H7 (cell line): ENCODE measurements at regions not wholly inside any gene's neighbourhood (a gene's known extent, or its start where the extent isn't known, plus 50 kb on each side); places are given as distances from the start of the nearest gene placed in this dataset.
A peak's percentile ranks its signal among the peaks of the same experiment; 100 is the strongest.

Experiments
- DNase-seq: peaks from one replicate; pipeline ENCODE4 v3.0.0; 2012
- H3K27me3 ChIP-seq: 2 replicates; pipeline ENCODE4 v1.6.0; 2011; ENCODE audit warnings: mild to moderate bottlenecking, low read length; ENCODE audit not compliant: control insufficient read depth, insufficient read depth
- H3K36me3 ChIP-seq: replicated peaks from 2 replicates; pipeline ENCODE4 v1.5.1; 2011; ENCODE audit warnings: low read length; ENCODE audit not compliant: control insufficient read depth, insufficient read depth
- H3K4me3 ChIP-seq: 2 replicates; pipeline ENCODE4 v1.5.1; 2011; ENCODE audit warnings: low read depth, mild to moderate bottlenecking, control low read depth, low read length, moderate library complexity; ENCODE audit not compliant: insufficient read depth

GRCh38 chr5:169474226-169474625 lies 109.3 kb upstream of the SPDL1 start:
- DNase-seq = no peak
- no peaks in the 10 kb centered on the region for H3K27me3 ChIP-seq
- no peaks in the 10 kb centered on the region for H3K36me3 ChIP-seq
- H3K4me3 ChIP-seq = no peak overlapping the region

DNA sequence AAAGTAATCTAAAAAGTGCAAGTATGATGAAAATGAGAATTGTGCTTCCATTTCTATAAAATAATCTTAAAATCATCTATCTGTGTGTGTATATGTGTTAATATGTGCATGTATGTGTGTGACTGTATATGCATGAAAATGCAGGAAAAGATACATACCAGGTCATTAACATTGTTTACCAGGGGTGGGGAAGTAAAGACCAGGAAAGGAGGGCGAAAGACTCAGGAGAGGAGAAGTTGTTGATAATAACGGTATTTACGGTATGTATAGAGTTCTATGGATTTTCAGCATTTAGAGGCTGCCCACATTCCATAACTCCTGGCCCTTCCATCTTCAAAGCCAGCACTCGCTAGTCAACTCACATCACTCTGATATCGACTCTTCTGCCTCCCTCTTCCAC lies 111.0 kb upstream of the SPDL1 start:
- Histone ChIP-seq H3K36me3 (no peaks in the 10 kb centered on the region), H3K4me3 (no peak overlapping the region), H3K27me3 (no peaks in the 10 kb centered on the region)
- DNase-seq = no peak

DNA sequence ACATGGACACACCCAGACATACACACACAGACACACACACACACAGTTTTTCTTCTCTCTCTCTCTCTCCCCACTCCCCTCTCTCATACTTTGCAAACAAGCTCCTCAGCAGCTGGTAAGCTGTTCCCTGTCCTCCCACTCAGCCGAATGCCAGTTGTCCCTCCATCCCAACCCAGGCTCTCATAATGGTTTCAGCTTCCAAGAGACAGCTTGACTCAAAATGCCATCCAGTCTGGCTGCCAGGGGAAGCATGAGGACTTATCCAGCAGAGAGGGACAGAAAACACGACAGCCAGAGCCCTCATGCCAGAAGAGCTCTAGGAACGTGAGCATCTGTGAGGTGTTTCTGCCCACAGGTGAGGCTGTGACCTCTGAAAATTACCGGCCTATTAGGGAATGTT lies 112.6 kb upstream of the SPDL1 start:
- Histone ChIP-seq H3K36me3 (no peaks in the 10 kb centered on the region), H3K27me3 (no peaks in the 10 kb centered on the region), H3K4me3 (no peak overlapping the region)
- DNase-seq = no peak

DNA sequence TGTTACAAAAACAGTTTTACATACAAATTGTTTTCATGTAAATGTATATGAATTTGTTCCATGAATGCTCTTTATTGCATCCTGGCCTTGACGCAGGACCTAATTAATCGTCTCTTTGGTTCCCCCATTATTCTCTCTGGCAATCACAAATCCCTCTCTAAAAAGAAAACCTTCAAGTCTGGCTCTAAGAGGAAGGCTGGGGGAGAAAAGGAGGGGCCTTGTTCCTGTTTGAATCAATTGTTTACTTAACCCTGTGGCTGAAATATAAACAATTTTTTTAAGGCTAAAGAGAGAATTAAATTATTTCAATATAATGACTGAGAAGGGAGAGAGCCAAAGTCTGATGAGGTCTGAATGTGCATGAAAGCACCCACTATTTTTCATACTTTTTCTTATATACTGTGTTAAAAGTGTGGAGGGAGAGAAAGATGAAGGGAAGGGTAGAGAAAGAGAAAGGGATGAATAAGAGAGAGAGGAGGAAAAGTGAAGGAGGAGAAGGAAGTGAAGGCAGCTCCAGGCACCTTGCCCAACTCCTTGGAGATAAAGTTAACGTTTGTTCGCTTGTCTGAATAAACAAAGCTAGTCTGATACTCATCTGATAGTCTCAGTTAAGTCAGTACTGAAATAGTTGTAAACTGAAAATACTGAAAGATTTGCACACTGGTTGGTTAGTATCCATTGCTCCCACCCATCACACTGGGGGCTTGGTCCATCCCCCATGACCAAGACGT lies 116.4 kb upstream of the SPDL1 start:
- no peak for DNase-seq
- H3K27me3 ChIP-seq = no peaks in the 10 kb centered on the region
- no peak overlapping the region for H3K4me3 ChIP-seq
- no peaks in the 10 kb centered on the region for H3K36me3 ChIP-seq

DNA sequence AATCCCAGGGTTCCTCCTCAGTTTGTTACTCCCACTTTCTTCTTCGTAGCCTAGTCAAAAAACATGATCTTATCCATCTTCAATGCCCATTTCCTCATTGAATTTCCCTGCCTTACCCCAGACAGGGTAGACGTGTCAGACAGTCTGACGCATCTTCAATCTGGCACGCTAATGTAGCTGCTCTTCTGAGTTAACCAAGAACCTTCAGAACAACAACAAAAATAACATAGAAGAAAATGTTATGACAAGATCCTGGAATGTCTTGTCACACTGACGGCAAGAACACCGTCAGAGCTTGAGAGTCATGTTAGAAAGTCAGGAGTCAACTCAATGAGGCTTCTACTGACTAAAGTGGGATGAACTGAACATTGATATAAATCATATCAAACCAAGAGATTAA lies 122.7 kb upstream of the SPDL1 start:
- H3K27me3 ChIP-seq = no peaks in the 10 kb centered on the region

DNA sequence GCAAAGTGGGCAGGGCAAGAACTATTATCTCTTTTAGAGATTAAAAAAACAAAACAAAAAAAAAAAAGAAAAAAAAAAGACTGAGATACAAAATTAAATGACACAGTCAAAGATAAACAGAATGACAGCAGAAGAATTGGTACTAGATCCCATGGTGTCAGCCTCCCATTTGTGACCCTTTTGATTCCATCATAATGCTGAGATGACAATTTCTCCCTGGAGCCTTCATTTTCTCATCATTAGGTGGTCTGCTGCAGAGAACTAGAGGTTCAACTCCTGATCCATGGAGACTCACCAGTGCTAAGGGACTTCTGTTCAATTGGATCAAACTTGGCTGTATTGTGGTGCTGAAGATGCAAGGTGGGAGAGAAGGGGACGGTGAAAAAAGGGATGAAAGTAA lies 123.5 kb upstream of the SPDL1 start:
- DNase-seq = no peak
- Histone ChIP-seq H3K27me3 (no peaks in the 10 kb centered on the region), H3K4me3 (no peak overlapping the region)

More for the DNA sequence above, 122.7 kb upstream of the SPDL1 start:
- no peaks in the 10 kb centered on the region for H3K36me3 ChIP-seq
- H3K4me3 ChIP-seq = no peak overlapping the region
- DNase-seq = no peak

DNA sequence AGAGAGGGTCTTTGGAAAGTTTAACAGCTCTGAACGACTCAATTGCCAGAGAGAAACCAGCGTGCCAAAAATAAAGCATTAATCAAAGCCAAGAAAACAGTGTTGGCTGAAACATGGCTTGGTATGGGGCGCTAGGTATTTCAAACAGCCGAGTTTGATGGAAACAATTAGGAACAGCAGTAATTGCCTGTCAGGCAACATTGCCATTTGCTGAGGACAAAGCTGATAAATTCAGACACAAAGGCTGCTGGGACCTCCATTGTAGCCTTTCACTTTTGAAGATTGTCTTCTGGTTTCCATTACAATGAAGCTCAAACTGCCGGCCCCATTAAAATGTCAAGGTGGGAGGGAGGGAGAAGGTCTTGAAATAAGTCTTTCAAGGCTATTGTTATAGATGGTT lies 125.4 kb upstream of the SPDL1 start:
- no peaks in the 10 kb centered on the region for H3K36me3 ChIP-seq
- H3K27me3 ChIP-seq = no peaks in the 10 kb centered on the region
- H3K4me3 ChIP-seq = no peak overlapping the region
- peak; percentile 8 for DNase-seq

More for the DNA sequence above, 123.5 kb upstream of the SPDL1 start:
- no peaks in the 10 kb centered on the region for H3K36me3 ChIP-seq

DNA sequence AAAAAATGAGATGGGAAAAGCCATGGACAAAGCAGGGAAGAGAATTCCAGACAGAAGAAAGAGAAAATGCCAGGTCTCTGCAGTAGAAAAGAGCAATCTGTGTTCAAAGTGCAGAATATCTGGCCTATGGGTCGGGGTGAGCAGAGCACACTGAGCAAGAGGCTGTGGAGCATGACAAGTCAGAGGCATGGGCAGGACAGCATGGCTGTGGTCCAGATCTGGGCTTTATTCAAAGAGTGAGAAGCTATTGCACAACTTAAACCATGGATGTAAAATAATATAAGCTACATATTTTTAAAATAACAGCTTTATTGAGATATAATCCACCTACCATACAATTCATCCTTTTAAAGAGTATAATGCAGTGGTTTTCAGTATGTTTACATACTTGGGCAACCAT lies 133.1 kb upstream of the SPDL1 start:
- no peak for DNase-seq
- Histone ChIP-seq H3K27me3 (no peaks in the 10 kb centered on the region), H3K4me3 (no peak overlapping the region), H3K36me3 (no peaks in the 10 kb centered on the region)

DNA sequence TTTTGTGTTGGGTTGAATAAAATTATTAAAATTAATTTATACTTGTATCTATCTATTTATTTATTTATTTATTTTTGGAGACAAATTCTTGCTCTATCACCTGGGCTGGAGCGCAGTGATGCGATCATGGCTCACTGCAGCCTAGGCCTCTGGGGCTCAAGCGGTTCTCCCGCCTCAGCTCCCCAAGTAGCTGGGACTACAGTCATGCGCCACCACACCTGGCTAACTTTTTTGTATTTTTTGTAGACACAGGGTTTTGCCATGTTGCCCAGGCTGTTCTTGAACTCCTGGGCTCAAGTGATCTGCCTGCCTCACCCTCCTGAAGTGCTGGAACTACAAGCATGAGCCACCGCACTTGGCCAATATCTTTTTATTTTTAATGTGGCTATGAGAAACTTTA lies 134.7 kb upstream of the SPDL1 start:
- Histone ChIP-seq H3K4me3 (no peak overlapping the region), H3K27me3 (no peaks in the 10 kb centered on the region), H3K36me3 (no peaks in the 10 kb centered on the region)
- no peak for DNase-seq

DNA sequence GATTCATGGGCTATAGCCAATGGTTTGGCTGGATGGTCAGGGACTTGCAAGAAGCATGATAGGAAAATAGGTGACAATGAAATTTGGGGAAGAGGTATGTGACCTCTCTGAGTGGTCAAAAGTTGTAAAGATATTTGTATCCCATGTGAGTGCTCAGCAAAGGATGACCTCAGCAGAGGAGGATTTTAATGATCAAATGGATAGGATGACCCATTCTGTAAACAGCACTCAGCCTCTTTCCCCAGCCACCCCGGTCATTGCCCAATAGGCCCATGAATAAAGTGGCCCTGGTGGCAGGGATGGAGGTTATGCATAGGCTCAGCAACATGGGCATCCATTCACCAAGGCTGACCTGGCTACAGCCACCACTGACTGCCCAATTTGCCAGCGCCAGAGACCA lies 138.4 kb upstream of the SPDL1 start:
- DNase-seq = no peak
- no peaks in the 10 kb centered on the region for H3K27me3 ChIP-seq
- no peaks in the 10 kb centered on the region for H3K36me3 ChIP-seq
- no peak overlapping the region for H3K4me3 ChIP-seq

DNA sequence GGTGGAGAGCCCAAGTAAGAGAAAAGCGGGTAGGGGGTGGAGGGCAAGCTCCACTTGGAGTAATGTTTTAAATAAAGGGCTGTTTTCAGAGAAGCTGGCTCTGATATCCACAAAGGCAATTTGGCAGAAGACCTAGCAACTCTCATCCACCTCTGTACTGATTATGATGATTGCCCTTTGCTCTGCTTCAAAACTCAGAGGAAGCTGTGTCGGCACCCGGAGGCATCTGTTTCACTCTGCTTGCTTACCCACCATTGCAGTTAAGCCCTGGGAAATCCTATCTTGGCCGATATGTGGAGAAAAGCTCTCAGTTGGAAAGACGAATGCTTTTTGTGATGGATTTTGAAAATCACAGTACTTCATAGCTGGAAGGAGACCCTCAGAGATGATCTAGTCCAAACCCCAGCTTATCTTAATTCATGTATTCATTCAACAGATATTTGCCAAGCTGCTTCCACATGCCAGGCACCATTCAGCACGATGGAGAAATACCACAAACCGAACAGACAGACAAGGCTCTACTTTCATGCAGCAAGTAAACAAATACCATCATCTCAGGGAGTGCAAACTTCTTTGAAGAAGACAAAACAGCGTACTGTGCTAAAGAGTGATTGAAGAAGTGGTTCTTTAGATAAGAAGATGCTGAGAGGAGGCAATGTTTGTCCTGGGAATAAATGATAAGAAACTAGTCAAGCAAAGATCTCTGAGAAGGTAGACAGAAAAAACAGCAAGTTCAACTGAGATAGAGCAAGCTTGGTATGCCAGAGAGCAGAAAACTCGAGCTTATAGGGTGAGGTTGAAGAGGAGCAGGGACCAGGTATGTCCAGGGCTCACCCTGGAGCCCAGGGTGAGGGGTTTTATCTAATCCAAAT lies 140.4 kb upstream of the SPDL1 start:
- no peak for DNase-seq
- Histone ChIP-seq H3K4me3 (no peak overlapping the region), H3K27me3 (no peaks in the 10 kb centered on the region), H3K36me3 (no peaks in the 10 kb centered on the region)

DNA sequence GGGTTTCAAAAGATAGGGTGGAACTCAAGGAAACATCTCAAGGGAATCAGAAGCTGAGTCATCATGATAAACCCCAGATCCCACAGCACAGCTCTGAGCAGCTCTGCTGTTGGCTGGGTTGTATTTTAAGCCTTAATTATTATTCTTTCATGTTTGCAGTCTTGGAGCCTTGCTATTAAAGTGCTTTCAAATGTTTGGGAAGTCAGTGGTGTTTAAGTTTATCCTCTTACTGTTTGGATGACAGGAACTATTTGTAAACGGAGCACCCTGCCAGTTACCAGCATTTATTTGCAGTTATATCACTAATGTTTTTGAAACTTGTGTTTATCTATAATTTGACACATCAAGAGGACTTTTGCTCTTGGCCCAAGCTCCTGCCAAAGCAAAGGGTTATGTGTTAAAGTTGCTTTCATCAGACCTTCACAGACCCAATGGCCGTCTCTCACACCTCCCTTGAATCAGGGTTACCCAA lies 141.1 kb upstream of the SPDL1 start:
- Histone ChIP-seq H3K4me3 (no peak overlapping the region), H3K36me3 (no peaks in the 10 kb centered on the region), H3K27me3 (no peaks in the 10 kb centered on the region)
- DNase-seq = no peak

GRCh38 chr5:169440107-169440705 lies 139.3 kb upstream of the SLIT3 start:
- Histone ChIP-seq H3K27me3 (no peaks in the 10 kb centered on the region), H3K36me3 (no peaks in the 10 kb centered on the region), H3K4me3 (no peak overlapping the region)
- no peak for DNase-seq

DNA sequence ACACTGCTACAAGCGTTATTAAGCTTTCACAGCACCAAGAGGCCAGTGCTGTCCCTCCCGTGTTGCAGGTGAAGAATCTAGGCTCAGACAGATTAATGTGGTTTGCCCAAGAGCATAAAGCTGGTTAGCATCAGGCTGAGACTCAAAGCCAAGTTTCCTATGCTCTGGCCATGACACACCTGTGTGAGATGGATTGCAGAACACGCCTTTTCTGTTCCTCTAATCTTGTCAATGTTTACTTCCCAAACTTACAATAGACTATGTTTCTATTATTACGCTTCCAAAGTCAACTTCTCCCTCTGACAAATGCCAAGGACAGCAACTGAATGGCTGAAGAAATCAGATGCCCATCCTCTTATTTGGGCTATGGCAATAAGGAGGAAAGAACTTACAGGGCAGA lies 138.4 kb upstream of the SLIT3 start:
- DNase-seq = no peak
- no peaks in the 10 kb centered on the region for H3K36me3 ChIP-seq
- H3K4me3 ChIP-seq = no peak overlapping the region
- no peaks in the 10 kb centered on the region for H3K27me3 ChIP-seq
